OCI-LY1 (cell line): ENCODE measurements at regions not wholly inside any gene's neighbourhood (a gene's known extent, or its start where the extent isn't known, plus 50 kb on each side); places are given as distances from the start of the nearest gene placed in this dataset.

Experiments used
- H2AFZ ChIP-seq: fragments of 200-600 bp; sonication (generic), shearing (Covaris generic); 2 replicates; pipeline ENCODE4 v1.6.0; 2014; ENCODE audit warnings: antibody characterized with exemption, mild to moderate bottlenecking, low read length
- H3F3A ChIP-seq: fragments of 200-600 bp; sonication (generic), shearing (Covaris generic); 2 replicates; pipeline ENCODE4 v1.6.0; 2014; ENCODE audit warnings: mild to moderate bottlenecking, antibody characterized with exemption, low read length, moderate library complexity; ENCODE audit not compliant: insufficient read depth
- H3K27ac ChIP-seq: fragments of 200-600 bp; sonication (generic); 2 replicates; pipeline ENCODE4 v1.5.1; 2014; ENCODE audit warnings: low read length, mixed run types, mild to moderate bottlenecking, low read depth; ENCODE audit not compliant: poor library complexity, severe bottlenecking
- H3K27me3 ChIP-seq: fragments of 200-600 bp; sonication (generic); 2 replicates; pipeline ENCODE4 v1.6.0; 2014; ENCODE audit warnings: antibody characterized with exemption, mild to moderate bottlenecking, low read length, moderate library complexity; ENCODE audit not compliant: insufficient read depth
- H3K36me3 ChIP-seq: fragments of 200-600 bp; sonication (generic); 2 replicates; pipeline ENCODE4 v1.6.1; 2014; ENCODE audit warnings: mild to moderate bottlenecking, antibody characterized with exemption, low read length, moderate library complexity, mixed read lengths; ENCODE audit not compliant: insufficient read depth
- H3K4me1 ChIP-seq: fragments of 200-600 bp; sonication (generic); 2 replicates; pipeline ENCODE4 v1.5.1; 2014; ENCODE audit warnings: mild to moderate bottlenecking, low read length, moderate library complexity; ENCODE audit not compliant: insufficient read depth, severe bottlenecking
- H3K4me2 ChIP-seq: fragments of 200-600 bp; sonication (generic), shearing (Covaris generic); 2 replicates; pipeline ENCODE4 v1.6.1; 2014; ENCODE audit warnings: low read length
- H3K4me3 ChIP-seq: fragments of 200-600 bp; sonication (generic); 2 replicates; pipeline ENCODE4 v1.5.1; 2014; ENCODE audit warnings: low read length, low read depth, mild to moderate bottlenecking, mixed read lengths; ENCODE audit not compliant: poor library complexity, severe bottlenecking
- H3K79me2 ChIP-seq: fragments of 200-600 bp; shearing (Covaris generic); 2 replicates; pipeline ENCODE4 v1.6.1; 2016; ENCODE audit warnings: mixed run types, low read length, mixed read lengths; ENCODE audit not compliant: insufficient read depth
- H3K9ac ChIP-seq: fragments of 200-600 bp; sonication (generic), shearing (Covaris generic); 2 replicates; pipeline ENCODE4 v1.6.1; 2014; ENCODE audit warnings: mild to moderate bottlenecking, low read length, mixed read lengths
- H3K9me2 ChIP-seq: fragments of 200-600 bp; sonication (generic), shearing (Covaris generic); 2 replicates; pipeline ENCODE4 v1.6.1; 2014; ENCODE audit warnings: low read depth, mild to moderate bottlenecking, low read length, mixed read lengths
- H3K9me3 ChIP-seq: fragments of 200-600 bp; shearing (Covaris generic); 2 replicates; pipeline ENCODE4 v1.6.1; 2014; ENCODE audit warnings: low read length, mixed read lengths
- H4K20me1 ChIP-seq: fragments of 200-600 bp; sonication (generic), shearing (Covaris generic); 2 replicates; pipeline ENCODE4 v1.6.0; 2016; ENCODE audit warnings: mild to moderate bottlenecking, low read length; ENCODE audit not compliant: insufficient read depth
- CTCF ChIP-seq: fragments of 200-600 bp; sonication (generic), shearing (Covaris generic); IDR thresholded peaks from 2 replicates; pipeline ENCODE4 v1.5.1; 2017; ENCODE audit warnings: mild to moderate bottlenecking, antibody characterized with exemption, low read length, moderate library complexity, mixed read lengths
- EZH2 ChIP-seq: fragments of 200-600 bp; sonication (generic), shearing (Covaris generic); IDR thresholded peaks from 2 replicates; pipeline ENCODE4 v1.8.0; 2017; ENCODE audit warnings: borderline replicate concordance, mixed run types, mild to moderate bottlenecking, antibody characterized with exemption, low read length, moderate library complexity, mixed read lengths

- Histone ChIP-seq H3K79me2 (no peaks in the 10 kb centered on the region), H3K4me3 (no peak overlapping the region), H3K4me1 (no peaks in the 10 kb centered on the region), H3K4me2 (no peak overlapping the region), H3K27ac (no peak overlapping the region), H3K27me3 (no peaks in the 10 kb centered on the region), H3F3A (no peaks in the 10 kb centered on the region), H3K9me3 (no peaks in the 10 kb centered on the region), H4K20me1 (no peaks in the 10 kb centered on the region), H2AFZ (no peak overlapping the region), H3K36me3 (no peaks in the 10 kb centered on the region), H3K9ac (no peak overlapping the region), H3K9me2 (no peaks in the 10 kb centered on the region)
- TF ChIP-seq CTCF (no peak), EZH2 (no peak)
Measured at GRCh38 chr2:122749405-122749804, 994.0 kb downstream of the TSN start.

- Histone ChIP-seq H3K4me3 (no peak overlapping the region), H3K27ac (no peak overlapping the region), H3K79me2 (no peaks in the 10 kb centered on the region), H3F3A (no peaks in the 10 kb centered on the region), H2AFZ (no peak overlapping the region), H3K9ac (no peak overlapping the region), H3K4me2 (no peak overlapping the region), H4K20me1 (no peaks in the 10 kb centered on the region), H3K9me2 (no peaks in the 10 kb centered on the region), H3K36me3 (no peaks in the 10 kb centered on the region), H3K27me3 (no peaks in the 10 kb centered on the region), H3K9me3 (no peaks in the 10 kb centered on the region), H3K4me1 (no peaks in the 10 kb centered on the region)
- no peak for TF ChIP-seq CTCF
- TF ChIP-seq EZH2, result no peak
Measured at GRCh38 chr2:122750095-122750494, 994.6 kb downstream of the TSN start.

GRCh38 chr2:122750808-122751207 lies 995.4 kb downstream of the TSN start:
- no peaks in the 10 kb centered on the region for H3K9me2 ChIP-seq
- no peaks in the 10 kb centered on the region for H3K9me3 ChIP-seq
- H3K27me3 ChIP-seq, result no peaks in the 10 kb centered on the region
- H3K27ac ChIP-seq, result no peak overlapping the region
- TF ChIP-seq EZH2, result no peak
- no peak for TF ChIP-seq CTCF
- no peak overlapping the region for H2AFZ ChIP-seq
- H3K4me3 ChIP-seq, result no peak overlapping the region
- H3K4me1 ChIP-seq, result no peaks in the 10 kb centered on the region
- H3K36me3 ChIP-seq, result no peaks in the 10 kb centered on the region
- no peak overlapping the region for H3K4me2 ChIP-seq
- no peaks in the 10 kb centered on the region for H3K79me2 ChIP-seq
- H3K9ac ChIP-seq, result no peak overlapping the region
- no peaks in the 10 kb centered on the region for H4K20me1 ChIP-seq
- no peaks in the 10 kb centered on the region for H3F3A ChIP-seq
